ENCODE measurements at regions not wholly inside any gene's neighbourhood (a gene's known extent, or its start where the extent isn't known, plus 50 kb on each side); places are given as distances from the start of the nearest gene placed in this dataset.
"Not testable (repeated sequence)": the region's sequence is repeated elsewhere in the genome, so short reads cannot be mapped to it uniquely, and the experiment has no call there.

DNA sequence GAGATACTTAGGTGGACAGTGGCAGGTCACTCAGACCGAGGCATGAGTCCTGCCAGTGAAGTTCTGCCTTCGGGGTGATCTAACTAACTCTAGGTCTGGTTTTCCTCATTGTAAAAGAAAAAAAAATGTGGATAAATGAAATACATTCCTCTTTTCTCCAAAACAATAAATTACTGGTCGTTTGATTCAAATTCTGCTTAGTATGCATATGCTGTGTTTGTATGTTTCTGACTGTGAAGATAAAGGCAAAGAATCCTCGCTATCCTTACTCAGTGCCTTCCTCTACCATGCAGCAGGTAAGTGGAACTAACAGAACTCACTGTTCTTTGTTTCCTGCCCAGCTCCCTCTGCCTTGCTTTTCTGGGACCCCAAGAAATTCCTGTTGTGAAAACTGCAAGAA, 330.1 kb downstream of the SUCLG1 start:
- DNase-seq: no peak

DNA sequence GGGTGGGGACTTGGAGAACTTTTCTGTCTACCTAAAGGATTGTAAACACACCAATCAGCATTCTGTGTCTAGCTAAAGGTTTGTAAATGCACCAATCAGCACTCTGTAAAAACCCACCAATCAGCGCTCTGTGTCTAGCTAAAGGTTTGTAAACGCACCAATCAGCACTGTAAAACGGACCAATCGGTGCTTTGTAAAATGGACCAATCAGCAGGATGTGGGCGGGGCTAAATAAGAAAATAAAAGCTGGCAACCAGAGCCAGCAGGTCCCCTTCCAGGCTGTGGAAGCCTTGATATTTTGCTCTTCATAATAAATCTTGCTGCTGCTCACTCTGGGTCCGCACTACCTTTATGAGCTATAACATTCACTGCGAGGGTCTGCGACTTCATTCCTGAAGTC, 331.3 kb downstream of the SUCLG1 start:
- not testable (repeated sequence) for DNase-seq

DNA sequence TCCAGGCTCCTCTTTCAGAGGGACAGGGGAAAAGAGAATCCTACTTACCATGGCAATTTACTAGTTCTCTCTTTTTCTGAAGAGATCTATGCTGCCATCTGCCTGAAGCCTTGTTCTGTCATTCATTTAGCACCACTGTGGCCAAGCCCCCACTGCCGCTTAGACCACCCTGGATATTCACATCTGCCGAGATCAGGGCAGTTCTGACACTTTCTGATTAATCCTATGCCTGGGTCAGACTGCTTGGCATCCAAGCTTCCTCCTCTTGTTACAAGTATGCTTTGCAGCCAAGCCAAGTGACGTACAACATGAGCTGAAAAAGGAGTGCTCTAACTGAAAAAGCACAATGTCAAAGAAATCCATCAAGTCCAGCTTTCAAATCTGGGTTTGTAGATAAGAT, 332.6 kb downstream of the SUCLG1 start:
- no peak for DNase-seq

DNA sequence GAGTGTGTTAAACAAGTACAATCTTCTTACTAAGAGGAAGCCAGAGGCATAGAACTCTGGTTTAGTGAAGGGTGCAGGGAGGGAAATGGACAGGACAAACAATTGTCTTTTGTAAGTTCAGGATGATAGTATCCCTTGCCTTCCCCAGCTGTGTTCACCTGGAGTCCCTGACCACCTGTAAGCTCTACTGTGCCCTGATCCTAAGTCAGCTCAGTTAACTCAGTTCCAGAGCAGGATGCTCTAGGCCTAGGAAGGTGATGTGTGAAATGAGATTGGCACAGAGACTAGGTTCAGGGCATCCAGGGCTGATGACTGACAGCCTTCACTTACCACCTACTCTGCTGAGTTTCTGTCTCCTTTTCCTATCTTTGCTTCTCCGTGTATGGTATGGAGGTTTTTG, 333.0 kb downstream of the SUCLG1 start:
- DNase-seq: no peak

DNA sequence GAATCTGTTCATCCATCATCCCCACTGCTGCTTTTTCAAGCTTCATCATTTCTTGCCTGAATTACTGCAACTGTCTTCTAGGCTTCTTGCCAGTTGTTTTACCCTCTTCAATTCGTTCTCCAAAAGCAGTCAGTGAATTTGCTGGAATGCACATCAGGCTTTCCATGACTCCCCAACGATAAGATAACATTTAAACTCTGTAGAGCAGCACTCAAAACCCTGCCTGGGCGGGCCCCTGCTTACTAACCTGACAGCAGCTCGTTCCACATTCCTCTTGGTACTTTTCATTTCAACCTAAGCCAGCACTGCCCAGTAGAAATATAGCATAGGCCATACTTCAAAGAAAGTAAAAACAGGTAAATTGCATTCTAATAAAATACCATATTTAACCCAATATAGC, 342.9 kb downstream of the SUCLG1 start:
- DNase-seq: no peak

DNA sequence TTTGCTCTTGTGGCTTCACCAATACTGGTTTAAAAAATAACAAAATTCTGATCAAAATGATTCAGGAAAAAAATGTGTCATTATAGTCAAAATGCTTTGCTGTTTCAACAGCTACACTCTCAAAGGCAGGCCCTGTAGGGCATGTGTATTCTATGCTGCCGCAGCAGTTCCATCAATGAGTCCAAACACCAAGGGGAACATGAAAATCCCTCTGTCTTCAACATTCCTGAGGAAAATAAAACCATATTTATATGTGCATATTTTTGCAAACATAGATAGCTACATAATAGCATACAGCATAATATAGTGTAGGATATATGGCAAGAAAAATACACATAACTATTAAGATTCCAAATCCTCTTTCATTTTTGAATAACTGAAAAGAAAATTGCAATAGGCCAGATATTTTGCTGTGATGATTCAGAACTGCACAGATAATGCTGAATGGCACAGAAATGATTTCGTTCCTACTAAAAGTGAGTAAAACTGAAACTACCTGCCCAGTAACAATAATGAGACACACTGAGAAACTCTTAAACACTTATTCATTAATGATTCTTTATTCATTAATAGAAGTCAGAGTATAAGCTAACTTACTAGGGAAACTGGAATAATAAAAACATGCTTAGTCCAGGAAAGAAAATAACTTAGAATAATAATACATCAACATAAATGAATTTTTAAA, 343.8 kb downstream of the SUCLG1 start:
- no peak for DNase-seq

DNA sequence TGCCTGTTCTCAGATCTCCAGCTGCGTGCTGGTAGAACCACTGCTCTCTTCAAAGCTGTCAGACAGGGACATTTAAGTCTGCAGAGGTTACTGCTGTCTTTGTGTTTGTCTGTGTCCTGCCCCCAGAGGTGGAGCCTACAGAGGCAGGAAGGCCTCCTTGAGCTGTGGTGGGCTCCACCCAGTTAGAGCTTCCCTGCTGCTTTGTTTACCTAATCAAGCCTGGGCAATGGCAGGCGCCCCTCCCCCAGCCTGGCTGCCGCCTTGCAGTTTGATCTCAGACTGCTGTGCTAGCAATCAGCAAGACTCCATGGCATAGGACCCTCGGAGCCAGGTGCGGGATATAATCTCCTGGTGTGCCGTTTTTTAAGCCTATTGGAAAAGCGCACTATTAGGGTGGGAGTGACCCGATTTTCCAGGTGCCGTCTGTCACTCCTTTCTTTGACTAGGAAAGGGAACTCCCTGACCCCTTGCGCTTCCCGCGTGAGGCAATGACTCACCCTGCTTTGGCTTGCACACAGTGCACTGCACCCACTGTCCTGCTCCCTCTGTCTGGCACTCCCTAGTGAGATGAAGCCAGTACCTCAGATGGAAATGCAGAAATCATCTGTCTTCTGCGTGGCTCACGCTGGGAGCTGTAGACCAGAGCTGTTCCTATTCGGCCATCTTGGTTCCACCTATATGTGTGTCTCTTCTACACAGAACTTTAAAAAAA, 355.1 kb downstream of the SUCLG1 start:
- DNase-seq: not testable (repeated sequence)

DNA sequence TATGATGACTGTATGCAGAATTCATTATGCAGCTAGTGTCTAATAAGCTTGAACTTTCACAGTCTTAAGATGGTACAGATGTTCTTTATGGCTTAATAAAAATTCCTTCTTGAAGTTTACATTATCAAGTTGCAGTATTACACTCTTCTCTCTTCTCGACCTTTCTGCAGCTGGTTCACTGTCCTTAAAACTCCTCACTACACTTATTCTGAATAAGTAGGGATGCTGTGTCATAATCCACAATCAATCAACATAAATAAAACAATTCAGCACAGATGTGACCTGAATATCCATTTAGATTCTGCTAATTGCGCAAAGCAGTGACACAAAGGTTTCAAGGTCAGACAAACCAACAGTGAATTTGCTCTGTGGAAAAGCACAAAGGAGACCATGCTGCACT, 356.8 kb downstream of the SUCLG1 start:
- DNase-seq: no peak

DNA sequence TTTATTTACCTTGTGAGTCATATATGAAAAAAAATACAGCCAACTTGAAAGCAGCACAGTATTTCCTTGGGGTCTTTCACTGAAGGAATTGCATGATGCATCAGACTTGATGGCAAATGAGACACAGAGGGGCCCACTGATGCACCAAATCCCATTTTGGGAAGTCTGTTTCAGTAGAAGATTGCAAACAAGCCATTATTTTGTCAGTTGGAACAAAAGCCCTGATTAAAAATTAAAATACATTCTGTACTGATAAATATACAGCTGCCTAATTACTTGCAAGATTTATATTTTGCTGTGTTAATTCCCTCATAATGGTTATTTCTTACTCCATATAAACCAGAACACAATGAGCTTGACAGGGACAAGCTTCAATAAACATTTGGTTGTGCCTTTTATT, 370.4 kb downstream of the SUCLG1 start:
- no peak for DNase-seq

DNA sequence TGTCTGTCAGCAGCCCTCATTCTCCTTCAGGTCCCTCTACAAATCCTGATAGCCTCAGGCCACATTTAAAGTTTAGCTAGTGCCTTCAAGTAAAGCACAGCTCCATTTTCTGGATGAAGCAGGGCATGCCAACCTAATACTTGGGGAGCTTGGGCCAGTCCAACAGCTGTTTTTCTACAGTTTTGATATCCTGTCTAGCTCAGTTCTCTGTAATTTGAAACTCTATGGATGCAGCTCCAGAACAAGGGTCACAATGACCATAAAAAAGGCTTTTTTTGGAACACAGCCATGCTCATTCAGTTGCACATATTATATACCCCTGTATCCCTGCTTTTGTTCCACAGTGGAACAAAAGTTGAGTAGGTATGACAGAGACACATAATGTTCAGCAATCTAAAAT, 373.5 kb downstream of the SUCLG1 start:
- no peak for DNase-seq

DNA sequence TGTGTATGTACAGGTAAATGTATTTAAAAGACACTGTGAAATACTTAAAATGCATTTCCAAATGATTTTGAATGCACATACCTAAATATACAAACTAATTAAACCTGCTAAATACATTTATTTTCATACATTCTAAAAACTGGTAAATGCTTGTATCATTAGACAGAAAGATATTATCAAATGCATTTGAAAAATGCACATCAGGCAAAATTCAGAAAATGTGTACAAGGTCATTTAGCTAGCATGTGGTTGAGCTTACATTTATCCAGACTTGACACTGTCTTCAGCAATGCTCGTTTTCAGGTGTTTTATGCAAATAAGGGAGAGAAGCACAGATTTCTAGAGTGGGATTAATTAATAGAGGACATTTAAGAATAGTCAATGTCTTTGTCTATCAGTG, 374.2 kb downstream of the SUCLG1 start:
- DNase-seq: no peak

DNA sequence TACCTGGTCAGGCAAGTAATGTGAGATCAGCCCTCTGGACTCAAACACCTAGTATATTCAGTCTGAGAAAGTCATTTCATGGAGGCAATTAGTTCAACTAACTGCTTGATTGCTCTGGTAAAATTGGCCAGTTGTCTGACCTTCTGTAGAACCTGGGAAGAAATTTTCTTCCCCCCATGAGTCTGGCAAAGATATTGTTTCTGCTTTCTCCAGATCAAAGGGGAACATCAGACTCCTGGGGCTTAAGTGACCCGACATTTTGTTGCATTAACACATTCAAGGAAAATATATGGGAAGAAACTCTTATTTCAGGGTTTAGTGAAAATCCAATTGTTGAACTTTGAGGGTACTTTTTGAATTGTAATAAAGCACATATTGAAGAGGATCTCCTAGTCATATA, 375.1 kb downstream of the SUCLG1 start:
- no peak for DNase-seq

DNA sequence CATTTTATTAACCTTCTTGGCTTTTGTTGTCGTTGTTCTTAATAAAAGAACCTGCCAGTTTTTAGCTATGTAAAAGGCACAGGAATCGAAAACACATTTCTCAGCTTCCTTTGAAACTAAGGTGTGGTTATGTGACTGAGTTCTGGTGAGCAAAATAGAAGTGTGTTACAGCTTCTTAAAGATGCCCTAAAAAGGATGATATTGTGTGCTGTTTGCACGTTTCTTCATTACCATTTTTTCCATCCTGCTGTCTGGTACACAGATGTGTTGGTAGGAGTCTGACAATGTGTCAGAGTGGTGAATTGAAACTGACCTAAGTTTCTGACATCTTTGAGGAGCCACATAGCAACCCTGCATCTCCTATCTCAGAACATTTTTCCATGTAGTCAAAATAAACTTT, 380.6 kb downstream of the SUCLG1 start:
- no peak for DNase-seq

DNA sequence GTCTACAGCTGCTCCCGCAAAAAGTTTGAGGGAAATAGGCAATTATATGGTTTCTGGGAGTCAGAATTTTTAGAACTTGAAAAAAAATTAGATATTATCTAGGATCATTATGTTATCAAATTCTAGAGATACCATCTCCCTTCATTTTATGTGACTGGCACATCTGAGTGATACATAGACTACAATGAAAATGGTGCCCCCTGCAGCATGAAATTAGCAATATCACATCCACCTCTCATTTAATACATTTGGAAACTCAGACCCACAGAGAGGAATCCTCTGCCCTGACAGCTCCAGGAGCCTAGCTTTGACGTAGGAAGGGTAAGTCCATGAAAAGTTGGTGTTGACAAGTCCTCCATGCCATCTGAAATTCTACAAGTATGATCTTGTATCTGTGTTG, 381.6 kb downstream of the SUCLG1 start:
- DNase-seq: no peak

DNA sequence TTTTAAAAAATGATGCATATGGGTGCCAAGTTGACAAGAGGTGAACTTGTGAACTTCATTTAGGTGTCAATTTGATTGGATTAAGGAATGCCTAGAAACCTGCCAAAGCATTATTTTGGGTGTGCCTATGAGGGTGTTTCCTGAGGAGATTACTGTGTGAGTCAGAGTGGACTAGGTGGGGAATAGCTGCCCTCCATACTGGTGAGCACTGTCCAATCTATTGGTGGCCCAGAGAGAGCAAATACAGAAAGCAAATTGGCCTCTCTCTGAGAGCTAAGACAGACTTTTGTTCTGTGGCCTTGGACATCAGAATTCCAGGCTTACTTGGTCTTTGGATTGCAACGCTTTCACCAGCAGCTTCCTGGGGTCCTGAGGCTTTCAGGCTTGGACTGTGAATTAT, 388.0 kb downstream of the SUCLG1 start:
- DNase-seq: no peak

DNA sequence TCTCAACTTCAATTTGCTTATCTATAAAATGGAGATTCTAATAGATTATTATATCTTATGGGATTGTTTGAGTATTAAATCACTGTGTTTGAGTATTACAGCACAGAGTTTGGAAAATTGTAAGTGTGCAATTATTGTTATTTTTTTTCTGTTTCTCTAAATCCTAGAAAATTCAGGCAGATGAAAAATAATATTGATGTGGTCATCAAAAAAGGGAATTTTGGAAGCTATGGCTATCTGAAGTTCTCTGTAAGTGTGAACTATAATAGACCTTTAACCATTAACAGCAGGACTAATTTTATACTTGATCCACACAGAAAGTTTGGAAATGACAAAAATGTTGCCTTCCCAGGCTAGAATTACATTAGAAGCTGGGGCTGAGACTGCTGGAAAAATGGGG, 393.2 kb downstream of the SUCLG1 start:
- DNase-seq: no peak

DNA sequence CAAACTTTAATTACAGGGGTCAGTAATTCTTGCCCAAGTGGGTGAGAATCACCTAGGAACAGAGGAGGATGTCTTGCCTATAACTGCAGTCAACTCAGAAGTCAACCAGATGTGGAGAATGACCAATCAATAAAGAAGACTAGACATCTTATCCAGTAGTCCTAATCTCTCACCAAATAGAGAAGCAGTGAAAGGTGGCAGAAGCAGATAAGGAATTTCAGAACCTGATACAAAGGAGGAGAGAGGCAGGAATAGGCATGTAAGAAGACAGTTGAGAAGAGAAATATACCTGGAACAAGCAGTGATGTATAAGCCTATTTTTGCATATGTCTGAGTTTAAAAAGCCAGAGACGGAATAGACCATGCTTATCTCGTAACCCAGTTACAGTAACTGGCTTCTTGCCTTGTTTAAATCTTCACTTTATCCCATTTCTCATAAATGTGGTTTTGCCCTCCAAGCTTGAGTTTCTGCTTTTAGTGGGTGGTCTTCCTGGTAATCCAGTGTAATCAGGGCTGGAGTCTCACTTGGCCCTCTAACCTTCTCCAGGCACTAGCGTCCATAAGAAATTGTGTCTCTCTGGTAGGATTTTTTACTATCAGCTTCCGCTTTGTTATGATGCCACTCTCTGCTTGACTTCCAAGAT, 401.0 kb downstream of the SUCLG1 start:
- DNase-seq: no peak

DNA sequence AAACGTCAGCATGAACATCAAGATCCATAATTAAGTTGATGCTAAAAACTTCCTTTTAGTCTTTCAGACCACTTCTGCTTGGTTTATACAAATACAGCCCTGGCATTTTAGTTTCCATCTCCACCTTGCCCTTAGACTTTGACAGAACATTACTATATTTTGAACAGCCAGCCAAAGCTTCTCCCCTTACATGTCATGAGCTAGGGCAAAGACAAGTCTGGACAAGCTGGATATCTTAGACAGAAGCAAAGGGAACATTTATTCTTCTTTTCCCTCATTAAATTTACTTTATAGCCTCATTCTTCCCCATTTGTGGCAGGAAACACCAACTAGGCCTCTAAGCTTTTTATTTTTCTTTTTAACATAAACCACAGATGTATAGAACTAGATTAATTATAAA, 403.3 kb downstream of the SUCLG1 start:
- no peak for DNase-seq

DNA sequence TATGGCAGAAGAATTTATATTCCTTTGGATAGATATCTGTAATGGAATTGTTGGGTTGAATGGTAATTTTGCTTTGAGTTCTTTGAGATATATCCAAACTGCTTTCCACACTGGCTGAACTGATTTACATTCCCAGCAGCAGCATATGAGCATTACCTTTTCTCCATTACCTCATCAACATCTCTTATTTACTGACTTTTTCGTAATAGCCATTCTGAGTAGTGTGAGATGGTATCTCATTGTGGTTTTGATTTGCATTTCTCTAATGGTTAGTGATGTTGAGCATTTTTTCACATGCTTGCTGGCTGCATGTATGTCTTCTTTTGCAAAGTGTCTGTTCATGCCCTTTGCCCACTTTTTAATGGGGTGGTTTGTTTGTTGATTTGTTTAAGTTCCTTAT, 404.5 kb downstream of the SUCLG1 start:
- not testable (repeated sequence) for DNase-seq

DNA sequence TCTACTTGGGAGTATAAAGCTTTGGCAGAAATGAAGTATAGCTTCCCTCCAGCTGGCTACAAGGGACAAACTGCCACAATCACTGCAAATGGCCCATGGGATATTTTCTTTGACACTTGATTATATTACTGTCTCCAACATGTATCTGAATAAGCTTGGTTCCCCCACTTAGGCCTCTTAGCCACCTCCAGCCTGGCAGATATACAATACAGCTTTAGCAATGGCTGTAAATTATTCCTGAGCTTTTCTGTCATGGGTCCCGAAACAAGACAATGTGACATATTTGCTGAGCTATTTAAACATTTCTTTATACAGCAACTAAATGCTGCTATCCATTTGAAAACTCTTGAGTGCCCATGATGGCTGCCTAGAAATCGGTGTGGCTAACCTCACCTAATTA, 406.2 kb downstream of the SUCLG1 start:
- no peak for DNase-seq

DNA sequence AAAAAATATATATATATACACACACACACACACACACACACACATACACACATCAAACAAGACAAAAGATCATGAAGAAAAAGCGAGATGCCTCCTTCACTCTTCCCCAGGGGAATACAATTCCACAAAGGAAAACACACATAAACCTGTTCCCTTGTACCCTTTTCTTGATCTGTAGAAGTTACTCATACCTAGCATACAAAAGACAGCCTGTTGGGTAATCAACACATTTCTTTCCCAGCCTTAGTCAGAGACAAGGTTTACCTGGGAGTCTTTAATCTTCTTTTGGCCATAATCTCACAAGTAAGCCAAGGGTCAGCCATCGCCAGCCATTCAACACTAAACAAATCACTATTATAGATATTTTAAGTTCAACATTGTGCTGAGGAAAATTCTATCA, 407.0 kb downstream of the SUCLG1 start:
- DNase-seq: no peak

DNA sequence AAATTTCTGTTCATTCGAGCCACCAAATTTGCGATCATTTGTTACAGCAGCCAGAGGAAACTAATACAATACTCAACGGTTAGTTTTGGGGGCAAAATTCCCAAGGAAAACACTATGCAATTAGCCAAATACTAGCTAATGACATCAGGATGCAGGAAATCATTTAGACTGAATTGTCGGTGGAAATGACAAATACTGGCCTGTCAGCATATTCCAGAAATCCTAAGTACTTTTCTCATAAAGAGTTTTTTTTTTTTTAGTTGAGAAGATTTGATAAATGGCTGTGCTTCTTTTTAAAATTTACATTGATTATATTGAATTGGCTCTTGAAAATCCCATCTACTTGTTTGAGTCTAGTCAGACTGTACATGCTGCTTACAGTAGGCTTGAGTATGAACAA, 410.1 kb downstream of the SUCLG1 start:
- no peak for DNase-seq

DNA sequence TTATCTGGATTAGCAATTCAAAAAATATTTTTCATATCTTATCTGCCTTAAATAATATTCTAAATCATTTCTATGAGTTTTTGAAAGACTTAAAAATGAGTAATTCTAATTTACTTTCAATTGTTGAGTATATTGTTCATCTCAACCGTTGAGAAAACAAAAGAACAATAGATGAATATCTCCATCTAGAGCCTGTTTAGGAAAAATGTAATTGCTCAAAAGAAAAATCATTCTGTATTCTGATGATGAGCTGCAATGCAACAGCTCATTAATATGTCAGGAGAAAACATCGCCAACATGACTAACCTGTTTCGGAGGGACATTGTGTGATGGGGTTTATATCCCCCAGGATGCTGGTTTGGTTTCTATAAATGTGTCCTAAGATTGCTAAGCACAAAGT, 417.6 kb downstream of the SUCLG1 start:
- no peak for DNase-seq

DNA sequence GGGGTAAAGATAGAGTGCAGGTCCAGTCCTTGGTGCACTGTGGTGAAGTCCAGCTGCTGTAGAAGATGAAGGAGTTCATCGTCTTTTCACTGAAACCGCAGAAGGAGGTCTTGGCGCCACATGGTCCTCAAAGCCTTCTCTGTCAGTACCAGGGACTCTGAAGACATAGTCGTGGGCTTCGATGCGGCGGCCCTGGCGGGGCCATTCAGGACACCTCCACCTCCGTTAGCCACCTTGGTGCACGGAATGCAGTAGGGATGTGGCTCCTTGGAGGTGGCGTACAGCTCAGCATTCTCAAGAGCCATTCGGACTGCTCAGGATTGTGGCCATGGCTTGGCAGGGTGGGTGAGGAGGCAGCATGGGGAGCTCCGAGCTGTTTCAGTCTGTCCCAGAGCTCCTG, 418.8 kb downstream of the SUCLG1 start:
- no peak for DNase-seq

DNA sequence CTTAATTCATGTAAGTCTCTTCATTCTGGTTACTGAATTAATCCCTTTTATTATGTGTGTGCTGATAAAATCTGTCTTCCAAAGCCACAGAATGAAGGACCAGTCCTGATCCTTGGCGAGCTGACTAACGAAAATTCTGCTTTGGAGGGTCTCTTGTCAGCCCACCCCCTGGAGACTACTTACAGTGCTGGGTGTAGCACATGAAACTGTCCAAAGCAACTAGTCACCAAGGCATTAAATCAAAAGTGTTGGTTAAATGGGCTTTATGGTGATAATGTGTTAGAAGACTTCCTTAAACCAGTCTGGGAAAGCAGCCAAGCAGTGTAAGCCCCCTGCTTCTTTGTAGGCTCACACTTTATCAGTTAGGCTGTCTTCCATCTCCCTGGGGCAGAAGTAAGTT, 420.2 kb downstream of the SUCLG1 start:
- DNase-seq: no peak
